Tibial nerve (tissue), 4 donors: ENCODE measurements at regions not wholly inside any gene's neighbourhood (a gene's known extent, or its start where the extent isn't known, plus 50 kb on each side); places are given as distances from the start of the nearest gene placed in this dataset.

Source experiments
- CTCF ChIP-seq, 5 experiments: fragments of 200-600 bp in 3 of 5; fragments of 450-650 bp in 2 of 5; sonication (generic) in 3 of 5; IDR thresholded peaks; one replicate each; pipeline ENCODE4 v1.5.1; 2016 to 2019; ENCODE audit warnings: antibody characterized with exemption in 5 of 5, mild to moderate bottlenecking in 3 of 5, moderate library complexity in 2 of 5
- EP300 ChIP-seq, 2 donors: sonication (generic); formaldehyde crosslinking; IDR thresholded peaks; one replicate each; pipeline ENCODE4 v1.6.1; 2017; ENCODE audit warnings: antibody characterized with exemption in 2 of 2, mild to moderate bottlenecking in 1 of 2

GRCh38 chr2:105652014-105652796 lies 92.5 kb upstream of the NCK2 start:
- no peak for TF ChIP-seq CTCF (IDR thresholded peaks at IDR 0.05)
- no peak for TF ChIP-seq EP300 (IDR thresholded peaks at IDR 0.05)
